DOHH2 (cell line): ENCODE measurements at regions not wholly inside any gene's neighbourhood (a gene's known extent, or its start where the extent isn't known, plus 50 kb on each side); places are given as distances from the start of the nearest gene placed in this dataset.

Experiments used
- H3F3A ChIP-seq: fragments of 200-600 bp; sonication (generic), shearing (Covaris generic); 2 replicates; pipeline ENCODE4 v1.6.0; 2016; ENCODE audit warnings: antibody characterized with exemption, mild to moderate bottlenecking; ENCODE audit not compliant: control insufficient read depth, insufficient read depth
- H3K27ac ChIP-seq: fragments of 200-600 bp; sonication (generic); 2 replicates; pipeline ENCODE4 v1.5.1; 2014; ENCODE audit warnings: low read depth, mild to moderate bottlenecking, low read length, moderate library complexity
- H3K27me3 ChIP-seq: fragments of 200-600 bp; sonication (generic); 2 replicates; pipeline ENCODE4 v1.6.1; 2014; ENCODE audit warnings: mild to moderate bottlenecking, low read length, mixed read lengths; ENCODE audit not compliant: control insufficient read depth
- H3K36me3 ChIP-seq: fragments of 200-600 bp; sonication (generic); 2 replicates; pipeline ENCODE4 v1.6.1; 2014; ENCODE audit warnings: mild to moderate bottlenecking, low read length, moderate library complexity, mixed read lengths; ENCODE audit not compliant: control insufficient read depth
- H3K4me1 ChIP-seq: fragments of 200-600 bp; sonication (generic); 2 replicates; pipeline ENCODE4 v1.6.1; 2014; ENCODE audit warnings: mild to moderate bottlenecking, low read length, mixed read lengths; ENCODE audit not compliant: control insufficient read depth
- H3K4me2 ChIP-seq: fragments of 200-600 bp; sonication (generic); 2 replicates; pipeline ENCODE4 v1.6.0; 2014; ENCODE audit warnings: mild to moderate bottlenecking, low read length, moderate library complexity
- H3K4me3 ChIP-seq: fragments of 200-600 bp; sonication (generic); 2 replicates; pipeline ENCODE4 v1.5.1; 2014; ENCODE audit warnings: mild to moderate bottlenecking, low read length, mixed read lengths
- H3K79me2 ChIP-seq: fragments of 200-600 bp; sonication (generic); 2 replicates; pipeline ENCODE4 v1.6.1; 2014; ENCODE audit warnings: mild to moderate bottlenecking, low read length, mixed read lengths; ENCODE audit not compliant: control insufficient read depth
- H3K9me2 ChIP-seq: fragments of 200-600 bp; sonication (generic); replicated peaks from 2 replicates; pipeline ENCODE4 v1.6.1; 2014; ENCODE audit warnings: mild to moderate bottlenecking, low read length, mixed read lengths; ENCODE audit not compliant: control insufficient read depth
- H3K9me3 ChIP-seq: fragments of 200-600 bp; sonication (generic); 2 replicates; pipeline ENCODE4 v1.6.1; 2014; ENCODE audit warnings: antibody characterized with exemption, low read length, mixed read lengths; ENCODE audit not compliant: control insufficient read depth, insufficient read depth
- H4K20me1 ChIP-seq: fragments of 200-600 bp; sonication (generic); 2 replicates; pipeline ENCODE4 v1.6.0; 2014; ENCODE audit warnings: low read depth, mild to moderate bottlenecking, antibody characterized with exemption, low read length, moderate library complexity; ENCODE audit not compliant: control insufficient read depth, insufficient read depth
- EZH2phosphoT487 ChIP-seq: fragments of 200-600 bp; sonication (generic); IDR thresholded peaks from 2 replicates; pipeline ENCODE4 v1.6.1; 2017; ENCODE audit warnings: borderline replicate concordance, mild to moderate bottlenecking, antibody characterized with exemption, low read length, moderate library complexity, mixed read lengths
- TF ChIP-seq, protein P1 (sequence below): fragments of 200-600 bp; sonication (generic); IDR thresholded peaks from one replicate; pipeline ENCODE4 v1.5.1; 2014; ENCODE audit warnings: antibody characterized with exemption, mild to moderate bottlenecking, low read depth, low read length; ENCODE audit not compliant: poor library complexity, severe bottlenecking

DNA sequence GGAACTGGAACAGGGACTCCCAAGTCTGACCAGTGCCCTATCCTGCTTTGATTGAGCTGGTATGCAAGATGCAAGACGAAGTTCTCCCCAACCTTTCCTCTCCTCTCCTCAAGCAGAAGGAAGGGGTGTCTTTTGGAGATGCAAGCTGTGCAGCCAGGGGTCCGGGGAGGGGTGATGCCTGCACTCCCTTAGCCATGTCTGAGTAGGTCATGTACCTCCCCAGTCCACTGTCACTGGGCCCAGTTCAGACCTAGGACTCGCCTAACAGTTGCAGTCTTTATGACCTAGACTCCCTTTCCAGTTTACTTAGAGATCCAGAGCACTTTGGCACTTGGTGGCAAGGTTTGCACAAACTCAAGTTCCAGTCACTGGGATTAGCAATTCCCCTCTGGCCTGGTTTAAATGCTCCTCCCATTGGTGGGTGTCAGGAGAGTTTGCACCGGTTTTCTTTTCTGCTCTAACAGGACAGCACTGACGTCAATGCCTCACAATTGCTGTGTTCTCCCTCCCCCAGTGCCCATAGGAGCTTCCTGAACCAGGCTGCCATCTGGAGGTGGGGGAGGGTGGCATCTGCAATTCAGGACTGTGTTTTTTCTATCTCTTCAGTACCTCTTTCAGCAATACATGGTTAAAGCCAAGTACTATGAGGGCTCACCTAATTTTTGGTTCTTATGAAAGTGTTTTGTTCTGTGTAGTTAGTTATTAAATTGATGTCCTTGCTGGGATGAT is 782.2 kb downstream of the ARAP2 start:
- H3F3A ChIP-seq, result no peaks in the 10 kb centered on the region
- H3K4me2 ChIP-seq, result no peak overlapping the region
- H3K36me3 ChIP-seq, result no peaks in the 10 kb centered on the region
- no peaks in the 10 kb centered on the region for H3K4me1 ChIP-seq
- no peaks in the 10 kb centered on the region for H3K79me2 ChIP-seq
- no peaks in the 10 kb centered on the region for H4K20me1 ChIP-seq
- H3K9me3 ChIP-seq, result peaks cover 7% of the 10 kb centered on the region; the same call in 1 of the 2 replicates
- no peaks in the 10 kb centered on the region for H3K27me3 ChIP-seq
- H3K9me2 ChIP-seq, result no peaks in the 10 kb centered on the region
- no peak overlapping the region for H3K4me3 ChIP-seq
- no peak for TF ChIP-seq EZH2phosphoT487
- TF ChIP-seq, protein P1, sequence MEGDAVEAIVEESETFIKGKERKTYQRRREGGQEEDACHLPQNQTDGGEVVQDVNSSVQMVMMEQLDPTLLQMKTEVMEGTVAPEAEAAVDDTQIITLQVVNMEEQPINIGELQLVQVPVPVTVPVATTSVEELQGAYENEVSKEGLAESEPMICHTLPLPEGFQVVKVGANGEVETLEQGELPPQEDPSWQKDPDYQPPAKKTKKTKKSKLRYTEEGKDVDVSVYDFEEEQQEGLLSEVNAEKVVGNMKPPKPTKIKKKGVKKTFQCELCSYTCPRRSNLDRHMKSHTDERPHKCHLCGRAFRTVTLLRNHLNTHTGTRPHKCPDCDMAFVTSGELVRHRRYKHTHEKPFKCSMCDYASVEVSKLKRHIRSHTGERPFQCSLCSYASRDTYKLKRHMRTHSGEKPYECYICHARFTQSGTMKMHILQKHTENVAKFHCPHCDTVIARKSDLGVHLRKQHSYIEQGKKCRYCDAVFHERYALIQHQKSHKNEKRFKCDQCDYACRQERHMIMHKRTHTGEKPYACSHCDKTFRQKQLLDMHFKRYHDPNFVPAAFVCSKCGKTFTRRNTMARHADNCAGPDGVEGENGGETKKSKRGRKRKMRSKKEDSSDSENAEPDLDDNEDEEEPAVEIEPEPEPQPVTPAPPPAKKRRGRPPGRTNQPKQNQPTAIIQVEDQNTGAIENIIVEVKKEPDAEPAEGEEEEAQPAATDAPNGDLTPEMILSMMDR, result no peak
- H3K27ac ChIP-seq, result no peak overlapping the region

DNA sequence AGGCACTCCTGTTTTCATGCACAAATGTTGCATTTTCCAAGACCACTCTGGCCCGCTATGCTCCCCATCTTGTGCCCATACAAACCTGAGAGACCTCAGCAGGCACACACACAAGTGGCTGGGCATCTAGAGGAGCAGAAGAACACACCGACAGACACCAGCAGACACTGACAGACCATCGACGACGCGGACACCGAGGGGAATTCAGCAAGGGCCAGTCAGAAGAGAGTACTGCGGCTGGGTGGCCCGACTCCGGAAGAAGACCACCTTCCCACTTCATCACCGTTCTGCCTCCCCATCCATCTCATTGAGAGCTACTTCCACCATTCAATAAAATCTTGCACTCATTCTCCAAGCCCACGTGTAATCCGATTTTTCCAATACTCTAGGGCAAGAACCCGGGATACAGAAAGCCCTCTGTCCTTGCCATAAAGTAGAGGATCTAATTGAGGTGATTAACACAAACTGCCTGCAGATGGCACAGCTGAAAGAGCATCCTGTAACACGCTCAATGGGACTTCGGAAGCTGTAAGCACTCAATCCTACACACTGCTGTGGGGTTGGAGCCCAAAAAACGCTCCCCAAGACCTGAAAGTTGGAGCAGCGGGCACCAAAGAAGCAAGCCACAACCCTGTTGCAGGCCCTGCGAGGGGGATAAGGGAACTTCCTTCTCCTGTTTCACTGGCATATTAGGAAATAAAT is 780.9 kb downstream of the ARAP2 start:
- H3K4me1 ChIP-seq, result no peaks in the 10 kb centered on the region
- H3K9me2 ChIP-seq, result no peaks in the 10 kb centered on the region
- H3K36me3 ChIP-seq, result no peaks in the 10 kb centered on the region
- no peaks in the 10 kb centered on the region for H4K20me1 ChIP-seq
- H3K4me2 ChIP-seq, result no peak overlapping the region
- TF ChIP-seq EZH2phosphoT487, result no peak
- TF ChIP-seq, protein P1, result no peak
- no peaks in the 10 kb centered on the region for H3F3A ChIP-seq
- peaks cover 7% of the 10 kb centered on the region; the same call in 1 of the 2 replicates for H3K9me3 ChIP-seq
- H3K27me3 ChIP-seq, result no peaks in the 10 kb centered on the region
- no peak overlapping the region for H3K27ac ChIP-seq
- H3K4me3 ChIP-seq, result no peak overlapping the region
- no peaks in the 10 kb centered on the region for H3K79me2 ChIP-seq

DNA sequence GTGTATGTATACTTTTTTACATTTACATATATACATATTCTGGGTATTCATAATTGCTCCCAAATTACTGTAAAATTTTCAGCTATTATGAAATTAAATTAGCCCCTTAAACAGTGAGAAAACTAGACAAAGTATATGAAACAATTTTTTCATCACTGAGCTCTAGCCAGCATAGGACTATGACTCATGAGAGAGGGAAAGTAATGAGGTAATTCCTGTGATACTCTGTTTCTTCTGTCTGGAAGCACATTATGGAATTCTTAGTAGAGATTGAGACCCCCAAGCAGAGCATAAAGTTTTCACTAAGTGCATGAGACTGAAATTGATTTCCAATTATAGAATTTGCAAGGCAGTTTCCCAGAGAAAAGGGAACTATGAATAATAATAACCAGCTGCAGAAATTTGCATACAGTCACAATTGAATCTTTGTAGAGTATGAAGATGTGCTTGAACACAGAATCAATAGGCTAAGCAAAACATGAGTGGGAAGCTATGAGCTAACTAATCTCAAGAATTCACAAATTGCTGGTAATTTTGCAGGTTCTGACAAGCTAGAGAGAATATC is 779.3 kb downstream of the ARAP2 start:
- Histone ChIP-seq H3F3A (no peaks in the 10 kb centered on the region), H3K4me2 (no peak overlapping the region), H3K9me3 (peaks cover 7% of the 10 kb centered on the region; the same call in 1 of the 2 replicates), H4K20me1 (no peaks in the 10 kb centered on the region), H3K4me1 (no peaks in the 10 kb centered on the region), H3K79me2 (no peaks in the 10 kb centered on the region), H3K36me3 (no peaks in the 10 kb centered on the region), H3K9me2 (no peaks in the 10 kb centered on the region), H3K27me3 (no peaks in the 10 kb centered on the region), H3K4me3 (no peak overlapping the region), H3K27ac (no peak overlapping the region)
- TF ChIP-seq, protein P1, result no peak
